ENCODE measurements at regions not wholly inside any gene's neighbourhood (a gene's known extent, or its start where the extent isn't known, plus 50 kb on each side); places are given as distances from the start of the nearest gene placed in this dataset.

GRCh38 chr2:12074126-12074844 is 327.9 kb downstream of the LPIN1 start:
- TF ChIP-seq, protein P1, sequence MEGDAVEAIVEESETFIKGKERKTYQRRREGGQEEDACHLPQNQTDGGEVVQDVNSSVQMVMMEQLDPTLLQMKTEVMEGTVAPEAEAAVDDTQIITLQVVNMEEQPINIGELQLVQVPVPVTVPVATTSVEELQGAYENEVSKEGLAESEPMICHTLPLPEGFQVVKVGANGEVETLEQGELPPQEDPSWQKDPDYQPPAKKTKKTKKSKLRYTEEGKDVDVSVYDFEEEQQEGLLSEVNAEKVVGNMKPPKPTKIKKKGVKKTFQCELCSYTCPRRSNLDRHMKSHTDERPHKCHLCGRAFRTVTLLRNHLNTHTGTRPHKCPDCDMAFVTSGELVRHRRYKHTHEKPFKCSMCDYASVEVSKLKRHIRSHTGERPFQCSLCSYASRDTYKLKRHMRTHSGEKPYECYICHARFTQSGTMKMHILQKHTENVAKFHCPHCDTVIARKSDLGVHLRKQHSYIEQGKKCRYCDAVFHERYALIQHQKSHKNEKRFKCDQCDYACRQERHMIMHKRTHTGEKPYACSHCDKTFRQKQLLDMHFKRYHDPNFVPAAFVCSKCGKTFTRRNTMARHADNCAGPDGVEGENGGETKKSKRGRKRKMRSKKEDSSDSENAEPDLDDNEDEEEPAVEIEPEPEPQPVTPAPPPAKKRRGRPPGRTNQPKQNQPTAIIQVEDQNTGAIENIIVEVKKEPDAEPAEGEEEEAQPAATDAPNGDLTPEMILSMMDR (IDR thresholded peaks at IDR 0.05): no peak
- TF ChIP-seq POLR2A (IDR thresholded peaks at IDR 0.05): no peak

Data from right lobe of liver (tissue), 4 donors.